Stimulated activated CD4-positive, alpha-beta T cell treated with anti-CD3 and anti-CD28 coated beads, Interleukin-15, amount 100 ng/mL, for 24 hours (primary cell): ENCODE measurements at regions not wholly inside any gene's neighbourhood (a gene's known extent, or its start where the extent isn't known, plus 50 kb on each side); places are given as distances from the start of the nearest gene placed in this dataset.
"Not testable (repeated sequence)": the region's sequence is repeated elsewhere in the genome, so short reads cannot be mapped to it uniquely, and the experiment has no call there.

Experiments
- DNase-seq: peaks from one replicate; pipeline ENCODE4 v3.0.0-alpha.2; 2020

DNA sequence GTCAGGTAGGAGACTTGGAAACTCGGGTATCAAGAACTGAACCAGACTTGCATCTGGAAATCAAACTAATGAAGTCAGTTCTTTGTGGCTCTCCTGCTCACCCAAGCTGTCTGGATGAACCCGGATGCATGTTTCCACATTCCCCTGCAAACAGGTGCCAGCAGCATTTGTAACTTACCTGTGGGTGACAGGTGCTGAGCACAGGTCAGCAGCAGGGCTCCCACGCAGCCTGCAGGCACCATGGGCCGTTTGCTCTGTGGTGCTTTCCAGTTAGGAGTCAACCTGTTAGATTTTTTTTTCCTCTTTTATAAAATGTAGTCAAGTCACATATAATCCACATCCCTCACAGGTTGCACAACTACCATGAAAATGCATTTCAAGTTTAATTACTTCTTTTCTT is 385.6 kb upstream of the ADGRL3 start:
- no peak for DNase-seq

GRCh38 chr4:60817609-60818008 is 382.5 kb upstream of the ADGRL3 start:
- no peak for DNase-seq

- no peak for DNase-seq
Measured at GRCh38 chr4:60822986-60823385, 377.1 kb upstream of the ADGRL3 start.

DNA sequence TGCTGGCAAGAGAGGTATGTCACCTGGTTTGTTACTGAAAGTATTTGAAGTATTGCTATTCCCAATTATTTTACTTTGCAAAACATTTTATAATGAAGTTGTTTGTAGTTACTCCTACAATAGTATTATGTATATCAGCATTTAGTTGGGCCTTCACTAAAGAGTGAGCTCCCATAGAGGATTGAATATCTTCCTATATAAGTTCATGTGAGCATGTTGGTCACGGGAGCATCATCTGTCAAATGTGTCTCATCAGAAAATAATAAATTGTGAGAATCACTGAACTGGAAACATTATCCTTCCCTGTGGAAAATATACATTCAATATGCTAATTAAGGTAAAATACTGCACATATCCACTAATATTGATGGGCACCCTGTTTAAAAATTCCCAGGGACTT is 360.1 kb upstream of the ADGRL3 start:
- no peak for DNase-seq

DNA sequence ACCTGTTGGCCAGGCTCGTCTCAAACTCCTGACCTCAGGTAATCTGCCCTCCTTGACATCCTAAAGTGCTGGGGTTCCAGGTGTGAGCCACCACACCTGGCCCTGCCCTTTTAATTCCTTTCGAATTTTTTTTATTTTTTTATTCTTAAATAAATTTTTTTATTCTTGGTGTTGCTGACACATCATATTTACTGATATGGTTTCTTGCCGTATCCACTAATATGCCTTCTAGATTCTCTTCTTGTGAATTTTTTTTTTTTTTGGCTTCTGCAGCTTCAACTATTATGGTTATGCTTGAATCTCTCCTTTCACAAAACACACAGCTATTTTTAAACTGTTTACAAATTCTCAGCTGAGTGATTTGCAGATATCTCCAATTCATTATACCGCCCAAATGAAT is 353.4 kb upstream of the ADGRL3 start:
- DNase-seq: no peak

DNA sequence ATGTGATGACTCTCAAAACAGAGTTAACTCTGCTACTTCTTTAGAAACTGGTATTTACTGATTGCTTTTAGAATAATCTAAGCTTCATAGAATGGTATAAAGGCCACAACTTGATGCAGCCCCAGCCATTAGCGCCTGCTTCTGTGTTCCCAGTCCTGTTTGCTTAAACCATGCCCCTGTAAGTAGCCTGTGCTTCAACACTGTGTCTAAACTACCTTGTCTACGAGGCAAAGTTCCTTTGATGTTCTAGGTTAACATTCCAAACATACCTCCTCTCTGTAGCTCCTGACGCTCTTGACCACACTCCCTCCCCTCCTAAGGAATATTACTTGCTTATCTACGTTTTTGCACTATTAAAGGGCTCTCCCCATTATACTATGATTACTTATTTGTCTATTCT is 352.5 kb upstream of the ADGRL3 start:
- DNase-seq: no peak

- no peak for DNase-seq
Measured at GRCh38 chr4:60857130-60857753, 342.9 kb upstream of the ADGRL3 start.

GRCh38 chr4:60863442-60863841 is 336.7 kb upstream of the ADGRL3 start:
- no peak for DNase-seq

DNA sequence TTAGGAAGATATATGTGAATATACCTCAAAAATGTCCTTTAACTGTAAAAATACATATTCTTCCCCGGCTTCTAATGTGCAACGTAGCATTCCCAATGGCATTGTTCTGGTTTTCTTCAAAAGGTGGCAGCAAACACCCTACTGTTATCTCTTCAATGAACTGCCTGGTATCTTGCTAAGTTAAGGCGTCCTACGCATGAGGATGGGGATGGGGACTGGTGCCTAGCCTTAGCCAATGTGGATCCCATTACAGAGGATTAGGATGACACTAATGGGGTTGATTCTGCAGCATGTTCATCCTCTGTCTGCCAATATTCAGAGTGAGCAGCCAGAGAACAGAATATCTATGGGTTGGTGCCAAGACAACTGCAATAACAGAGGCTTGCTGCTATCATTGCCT is 334.9 kb upstream of the ADGRL3 start:
- no peak for DNase-seq

- DNase-seq: no peak
Measured at GRCh38 chr4:60868232-60868960, 331.7 kb upstream of the ADGRL3 start.

DNA sequence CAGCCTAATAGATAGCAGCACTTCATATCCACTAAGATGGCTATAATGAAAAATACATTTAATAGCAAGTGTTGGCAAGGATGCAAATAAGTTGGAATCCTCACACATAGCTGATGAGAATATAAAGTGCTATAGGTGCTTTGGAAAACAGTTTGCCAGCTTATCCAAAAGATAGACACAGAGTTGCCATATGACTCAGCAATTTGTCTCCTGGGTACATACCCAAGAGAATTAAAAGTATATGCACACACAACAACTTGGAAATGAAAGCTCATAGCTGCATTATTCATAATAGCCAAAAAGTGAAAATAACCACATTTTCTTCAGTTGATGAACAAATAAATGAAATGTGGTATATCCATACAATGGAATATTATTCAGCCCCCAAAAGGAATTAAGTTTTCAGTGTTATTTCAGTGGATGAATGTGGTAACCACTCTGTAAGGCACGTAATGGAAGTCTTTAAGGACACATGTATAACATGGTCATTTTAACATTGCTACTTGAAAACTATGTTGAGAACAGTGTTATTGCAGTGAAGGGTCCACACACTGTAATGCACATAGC is 320.9 kb upstream of the ADGRL3 start:
- no peak for DNase-seq

DNA sequence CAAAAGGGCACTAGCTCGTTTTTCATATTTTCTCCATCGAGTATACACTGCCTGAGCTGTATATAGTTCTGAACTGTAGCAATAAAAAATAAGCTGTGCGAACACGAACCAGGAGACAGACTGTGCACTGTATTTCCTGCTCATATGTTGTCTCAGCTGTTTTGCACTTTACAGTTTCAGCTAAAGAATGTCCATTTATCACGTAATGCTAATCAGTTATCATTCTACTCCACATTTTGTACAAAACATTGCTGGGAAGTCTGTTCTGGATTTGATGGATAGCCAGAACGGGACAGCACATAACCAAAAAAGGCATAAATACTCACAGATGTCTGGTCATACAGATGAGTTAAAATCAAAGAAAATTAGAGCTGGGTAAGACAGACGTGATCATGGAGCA is 315.5 kb upstream of the ADGRL3 start:
- DNase-seq: no peak

DNA sequence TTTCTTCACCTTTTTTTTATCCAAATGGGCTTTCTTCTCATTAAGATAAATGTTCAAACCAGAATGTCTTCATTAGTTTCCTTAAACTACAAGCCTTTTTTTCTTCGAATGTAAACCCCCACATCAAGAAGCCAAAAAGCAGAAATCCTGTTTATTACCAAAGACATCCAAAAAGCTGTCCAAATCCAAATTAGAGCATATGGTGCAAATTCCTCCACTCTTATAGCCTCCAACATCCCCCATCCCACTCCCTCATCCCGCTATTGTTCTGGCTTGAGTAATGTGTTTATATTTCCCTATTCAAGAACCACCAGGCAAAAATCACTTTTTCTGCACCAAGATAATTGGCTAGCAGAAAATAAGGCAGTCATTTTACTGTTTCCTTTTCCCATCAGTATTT is 315.1 kb upstream of the ADGRL3 start:
- DNase-seq: no peak

- DNase-seq: no peak
Measured at GRCh38 chr4:60890743-60891142, 309.4 kb upstream of the ADGRL3 start.

- DNase-seq: no peak
Measured at GRCh38 chr4:60891947-60892346, 308.2 kb upstream of the ADGRL3 start.

DNA sequence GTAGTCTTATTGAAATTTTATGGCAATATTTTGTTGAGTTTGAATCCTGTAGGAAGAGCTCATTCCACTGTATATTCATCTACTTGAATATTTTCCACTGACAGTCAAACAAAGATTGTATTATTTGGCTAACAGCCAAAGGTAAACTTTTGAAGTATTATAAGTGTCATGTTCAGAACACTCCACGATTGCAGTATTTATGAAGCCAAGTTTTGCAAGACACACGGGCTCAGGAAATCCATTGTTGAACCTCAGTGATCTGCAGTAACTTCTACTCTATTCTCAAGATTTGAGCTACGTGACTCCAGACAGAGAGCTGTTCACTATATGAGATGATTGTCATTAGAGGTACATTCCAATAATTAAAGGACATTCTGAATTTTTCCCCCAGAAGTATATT is 302.7 kb upstream of the ADGRL3 start:
- DNase-seq: no peak

- DNase-seq: no peak
Measured at GRCh38 chr4:60905162-60905561, 295.0 kb upstream of the ADGRL3 start.

- DNase-seq: no peak
Measured at GRCh38 chr4:60911127-60911526, 289.0 kb upstream of the ADGRL3 start.

DNA sequence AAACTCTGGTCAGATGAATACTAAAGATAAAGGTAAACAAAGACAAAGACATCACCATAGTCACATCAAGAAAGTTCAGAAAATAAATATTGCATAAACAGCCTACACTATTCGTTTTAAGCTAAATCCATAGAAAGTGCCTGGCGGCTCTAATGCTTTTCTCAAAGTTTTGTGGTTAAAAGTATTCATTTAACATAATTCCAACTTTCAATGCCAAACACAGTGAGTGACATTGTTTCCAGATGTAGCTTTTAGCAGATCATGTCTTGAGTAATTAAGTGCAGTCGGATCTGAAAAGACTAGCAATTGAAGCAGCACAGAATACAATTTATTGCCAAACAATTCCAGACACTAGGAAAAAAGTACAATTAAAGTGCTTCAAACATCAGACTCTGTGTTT is 287.1 kb upstream of the ADGRL3 start:
- DNase-seq: no peak

- no peak for DNase-seq
Measured at GRCh38 chr4:60913671-60914070, 286.5 kb upstream of the ADGRL3 start.

GRCh38 chr4:60921735-60922134 is 278.4 kb upstream of the ADGRL3 start:
- not testable (repeated sequence) for DNase-seq

GRCh38 chr4:60923075-60923474 is 277.1 kb upstream of the ADGRL3 start:
- DNase-seq: no peak

- DNase-seq: no peak
Measured at GRCh38 chr4:60926624-60927023, 273.5 kb upstream of the ADGRL3 start.

GRCh38 chr4:60930866-60931265 is 269.3 kb upstream of the ADGRL3 start:
- DNase-seq: no peak
